ENCODE measurements at regions not wholly inside any gene's neighbourhood (a gene's known extent, or its start where the extent isn't known, plus 50 kb on each side); places are given as distances from the start of the nearest gene placed in this dataset.
A peak's percentile ranks its signal among the peaks of the same experiment; 100 is the strongest.
"Not testable (repeated sequence)": the region's sequence is repeated elsewhere in the genome, so short reads cannot be mapped to it uniquely, and the experiment has no call there.

- no peak for DNase-seq (ENCODE audit: insufficient read length, low spot score, missing footprints)
- TF ChIP-seq CTCF (IDR thresholded peaks at IDR 0.05; ENCODE audit: extremely low read depth, low read depth, low read length), result no peak
Observed at GRCh38 chr2:12463189-12463588, 253.5 kb upstream of the TRIB2 start.

GRCh38 chr2:12465631-12466135 is 251.1 kb upstream of the TRIB2 start:
- Histone ChIP-seq H2AFZ (ENCODE audit: low read length) (no peak overlapping the region), H3K4me1 (ENCODE audit: insufficient read depth, low read length) (peaks cover 11% of the 10 kb centered on the region)

More at GRCh38 chr2:12463189-12463588, 253.5 kb upstream of the TRIB2 start:
- Histone ChIP-seq H3K4me3 (ENCODE audit: insufficient read depth, low read length) (no peak overlapping the region), H3K4me1 (ENCODE audit: insufficient read depth, low read length) (no peaks in the 10 kb centered on the region), H4K20me1 (ENCODE audit: insufficient read depth, low read length) (no peaks in the 10 kb centered on the region), H3K36me3 (ENCODE audit: insufficient read depth, low read length) (no peaks in the 10 kb centered on the region), H3K9me3 (ENCODE audit: low read depth, low read length) (no peaks in the 10 kb centered on the region), H2AFZ (ENCODE audit: low read length) (no peak overlapping the region), H3K27me3 (ENCODE audit: insufficient read depth, low read length) (no peaks in the 10 kb centered on the region), H3K27ac (ENCODE audit: low read depth, low read length) (no peak overlapping the region), H3K4me2 (ENCODE audit: insufficient read depth, low read length) (no peak overlapping the region), H3K79me2 (ENCODE audit: insufficient read depth, low read length) (no peaks in the 10 kb centered on the region)

GRCh38 chr2:12467303-12467702 is 249.4 kb upstream of the TRIB2 start:
- Histone ChIP-seq H3K4me1 (ENCODE audit: insufficient read depth, low read length) (peaks cover 11% of the 10 kb centered on the region), H3K4me3 (ENCODE audit: insufficient read depth, low read length) (no peak overlapping the region), H3K27ac (ENCODE audit: low read depth, low read length) (no peak overlapping the region), H3K79me2 (ENCODE audit: insufficient read depth, low read length) (no peaks in the 10 kb centered on the region), H3K4me2 (ENCODE audit: insufficient read depth, low read length) (no peak overlapping the region), H3K36me3 (ENCODE audit: insufficient read depth, low read length) (no peaks in the 10 kb centered on the region), H4K20me1 (ENCODE audit: insufficient read depth, low read length) (no peaks in the 10 kb centered on the region), H3K9me3 (ENCODE audit: low read depth, low read length) (no peaks in the 10 kb centered on the region), H2AFZ (ENCODE audit: low read length) (no peak overlapping the region), H3K27me3 (ENCODE audit: insufficient read depth, low read length) (no peaks in the 10 kb centered on the region)
- DNase-seq (ENCODE audit: insufficient read length, low spot score, missing footprints), result no peak
- no peak for TF ChIP-seq CTCF (IDR thresholded peaks at IDR 0.05; ENCODE audit: extremely low read depth, low read depth, low read length)

More at GRCh38 chr2:12465631-12466135, 251.1 kb upstream of the TRIB2 start:
- Histone ChIP-seq H3K36me3 (ENCODE audit: insufficient read depth, low read length) (no peaks in the 10 kb centered on the region), H3K27me3 (ENCODE audit: insufficient read depth, low read length) (no peaks in the 10 kb centered on the region), H3K4me3 (ENCODE audit: insufficient read depth, low read length) (no peak overlapping the region), H3K27ac (ENCODE audit: low read depth, low read length) (no peak overlapping the region), H4K20me1 (ENCODE audit: insufficient read depth, low read length) (no peaks in the 10 kb centered on the region), H3K79me2 (ENCODE audit: insufficient read depth, low read length) (no peaks in the 10 kb centered on the region), H3K9me3 (ENCODE audit: low read depth, low read length) (no peaks in the 10 kb centered on the region), H3K4me2 (ENCODE audit: insufficient read depth, low read length) (no peak overlapping the region)
- TF ChIP-seq CTCF (IDR thresholded peaks at IDR 0.05; ENCODE audit: extremely low read depth, low read depth, low read length), result no peak
- DNase-seq (ENCODE audit: insufficient read length, low spot score, missing footprints), result no peak

GRCh38 chr2:12469141-12469561 is 247.6 kb upstream of the TRIB2 start:
- no peak for TF ChIP-seq CTCF (IDR thresholded peaks at IDR 0.05; ENCODE audit: extremely low read depth, low read depth, low read length)
- Histone ChIP-seq H3K79me2 (ENCODE audit: insufficient read depth, low read length) (no peaks in the 10 kb centered on the region), H3K27me3 (ENCODE audit: insufficient read depth, low read length) (no peaks in the 10 kb centered on the region), H3K9me3 (ENCODE audit: low read depth, low read length) (no peaks in the 10 kb centered on the region), H3K4me3 (ENCODE audit: insufficient read depth, low read length) (no peak overlapping the region), H3K4me2 (ENCODE audit: insufficient read depth, low read length) (peak overlapping the region; percentile 3), H3K27ac (ENCODE audit: low read depth, low read length) (peak overlapping the region; percentile 58), H2AFZ (ENCODE audit: low read length) (peak overlapping the region; percentile 56), H3K4me1 (ENCODE audit: insufficient read depth, low read length) (peaks cover 11% of the 10 kb centered on the region), H3K36me3 (ENCODE audit: insufficient read depth, low read length) (no peaks in the 10 kb centered on the region), H4K20me1 (ENCODE audit: insufficient read depth, low read length) (no peaks in the 10 kb centered on the region)
- no peak for DNase-seq (ENCODE audit: insufficient read length, low spot score, missing footprints)

GRCh38 chr2:12472265-12472664 is 244.5 kb upstream of the TRIB2 start:
- not testable (repeated sequence) for H3K36me3 ChIP-seq (ENCODE audit: insufficient read depth, low read length); H4K20me1 ChIP-seq (ENCODE audit: insufficient read depth, low read length); DNase-seq (ENCODE audit: insufficient read length, low spot score, missing footprints)

More at GRCh38 chr2:12472265-12472664, 244.5 kb upstream of the TRIB2 start:
- H3K79me2 ChIP-seq (ENCODE audit: insufficient read depth, low read length); H3K9me3 ChIP-seq (ENCODE audit: low read depth, low read length); H3K4me2 ChIP-seq (ENCODE audit: insufficient read depth, low read length); H2AFZ ChIP-seq (ENCODE audit: low read length); H3K27me3 ChIP-seq (ENCODE audit: insufficient read depth, low read length); H3K27ac ChIP-seq (ENCODE audit: low read depth, low read length); H3K4me3 ChIP-seq (ENCODE audit: insufficient read depth, low read length): not testable (repeated sequence)
- peaks cover 11% of the 10 kb centered on the region for H3K4me1 ChIP-seq (ENCODE audit: insufficient read depth, low read length)
